ENCODE measurements at regions not wholly inside any gene's neighbourhood (a gene's known extent, or its start where the extent isn't known, plus 50 kb on each side); places are given as distances from the start of the nearest gene placed in this dataset.

GRCh38 chrX:39749135-39749534 lies 348.6 kb downstream of the BCOR start:
- TF ChIP-seq CTCF (IDR thresholded peaks at IDR 0.05; ENCODE audit: poor library complexity, severe bottlenecking) = no peak
- no peak for TF ChIP-seq EZH2 (IDR thresholded peaks at IDR 0.05; ENCODE audit: borderline replicate concordance, insufficient read depth, low read length, poor library complexity, severe bottlenecking)
- TF ChIP-seq EP300 (conservative IDR thresholded peaks at IDR 0.05; ENCODE audit: poor library complexity, severe bottlenecking) = no peak
- no peak for TF ChIP-seq POLR2AphosphoS5 (IDR thresholded peaks at IDR 0.05)
- no peak for TF ChIP-seq TAF1 (IDR thresholded peaks at IDR 0.05; ENCODE audit: low read depth)
